ENCODE measurements at regions not wholly inside any gene's neighbourhood (a gene's known extent, or its start where the extent isn't known, plus 50 kb on each side); places are given as distances from the start of the nearest gene placed in this dataset.

DNA sequence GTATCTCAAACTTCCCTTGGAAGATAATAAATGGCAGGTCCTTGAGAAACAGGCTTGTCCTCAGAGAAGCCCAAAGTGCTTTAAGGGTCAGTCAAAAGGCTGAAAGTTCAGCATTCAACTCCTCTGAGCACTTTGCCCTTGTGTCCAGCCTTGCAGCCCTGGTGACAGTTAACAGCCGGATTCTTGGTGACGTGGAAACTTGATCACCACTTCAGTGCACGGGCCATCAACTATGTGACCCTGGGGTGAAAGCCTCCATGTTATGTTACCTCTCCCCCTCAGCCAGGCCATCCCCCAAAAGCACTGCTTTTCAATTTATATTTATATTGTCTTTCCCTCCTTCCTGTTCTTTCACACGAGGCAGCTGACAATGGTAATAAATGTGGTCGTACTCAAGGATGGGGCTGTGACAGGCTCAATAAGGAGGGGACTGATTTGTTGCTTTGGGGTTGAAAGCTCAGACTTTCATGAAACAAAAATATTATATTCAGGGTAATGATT, 164.0 kb upstream of the NRP1 start:
- no peak for TF ChIP-seq CTCF (IDR thresholded peaks at IDR 0.05)
- TF ChIP-seq EZH2 (IDR thresholded peaks at IDR 0.05; ENCODE audit: borderline replicate concordance, insufficient read depth, low read depth, low read length, poor library complexity, severe bottlenecking) = no peak

Measured in B cell (primary cell).